ENCODE measurements at regions not wholly inside any gene's neighbourhood (a gene's known extent, or its start where the extent isn't known, plus 50 kb on each side); places are given as distances from the start of the nearest gene placed in this dataset.

- H3K27ac ChIP-seq: no peak overlapping the region
- H3K27me3 ChIP-seq: peaks cover 0 to 6% of the 10 kb centered on the region in 2 donors
- no peak overlapping the region for H3K4me3 ChIP-seq
- H3K36me3 ChIP-seq: no peaks in the 10 kb centered on the region
- H3K9me3 ChIP-seq: no peaks in the 10 kb centered on the region
- TF ChIP-seq CTCF (IDR thresholded peaks at IDR 0.05): no peak
- no peak for TF ChIP-seq POLR2A (IDR thresholded peaks at IDR 0.05)
- no peak for TF ChIP-seq POLR2AphosphoS5 (IDR thresholded peaks at IDR 0.05)
- no peaks in the 10 kb centered on the region for H3K4me1 ChIP-seq
- DNase-seq (ENCODE audit: low spot score in 2 of 2): no peak
- intact Hi-C loops (cut with DNase I; ENCODE audit: low total_unique reads): no loop called here
Observed at GRCh38 chr14:96671218-96671617, 126.0 kb upstream of the VRK1 start.

GRCh38 chr14:96673706-96674105, 123.5 kb upstream of the VRK1 start:
- no peaks in the 10 kb centered on the region for H3K4me1 ChIP-seq
- DNase-seq (ENCODE audit: low spot score in 2 of 2): no peak
- TF ChIP-seq CTCF (IDR thresholded peaks at IDR 0.05) (no peak), POLR2A (IDR thresholded peaks at IDR 0.05) (no peak), POLR2AphosphoS5 (IDR thresholded peaks at IDR 0.05) (no peak)
- no peaks in the 10 kb centered on the region for H3K27me3 ChIP-seq
- no peak overlapping the region for H3K27ac ChIP-seq
- intact Hi-C loops (cut with DNase I; ENCODE audit: low total_unique reads): no loop called here
- no peaks in the 10 kb centered on the region for H3K36me3 ChIP-seq
- no peak overlapping the region for H3K4me3 ChIP-seq
- H3K9me3 ChIP-seq: no peaks in the 10 kb centered on the region

- intact Hi-C loops (cut with DNase I; ENCODE audit: low total_unique reads): no loop called here
- no peaks in the 10 kb centered on the region for H3K27me3 ChIP-seq
- H3K9me3 ChIP-seq: no peaks in the 10 kb centered on the region
- DNase-seq (ENCODE audit: low spot score in 2 of 2): no peak
- no peaks in the 10 kb centered on the region for H3K36me3 ChIP-seq
- H3K4me1 ChIP-seq: no peaks in the 10 kb centered on the region
- no peak overlapping the region for H3K27ac ChIP-seq
- no peak overlapping the region for H3K4me3 ChIP-seq
- TF ChIP-seq CTCF (IDR thresholded peaks at IDR 0.05) (no peak), POLR2AphosphoS5 (IDR thresholded peaks at IDR 0.05) (no peak), POLR2A (IDR thresholded peaks at IDR 0.05) (no peak)
Observed at GRCh38 chr14:96674121-96674520, 123.1 kb upstream of the VRK1 start.

GRCh38 chr14:96676166-96676565, 121.0 kb upstream of the VRK1 start:
- Histone ChIP-seq H3K36me3 (no peaks in the 10 kb centered on the region), H3K9me3 (no peaks in the 10 kb centered on the region), H3K4me3 (no peak overlapping the region), H3K27ac (no peak overlapping the region), H3K4me1 (no peaks in the 10 kb centered on the region), H3K27me3 (no peaks in the 10 kb centered on the region)
- TF ChIP-seq POLR2A (IDR thresholded peaks at IDR 0.05): no peak
- TF ChIP-seq CTCF (IDR thresholded peaks at IDR 0.05): no peak
- no peak for TF ChIP-seq POLR2AphosphoS5 (IDR thresholded peaks at IDR 0.05)
- no peak for DNase-seq (ENCODE audit: low spot score in 2 of 2)
- intact Hi-C loops (cut with DNase I; ENCODE audit: low total_unique reads): no loop called here

GRCh38 chr14:96681829-96682228, 115.4 kb upstream of the VRK1 start:
- no peak for DNase-seq (ENCODE audit: low spot score in 2 of 2)
- no peaks in the 10 kb centered on the region for H3K9me3 ChIP-seq
- H3K4me3 ChIP-seq: no peak overlapping the region
- intact Hi-C loops (cut with DNase I; ENCODE audit: low total_unique reads): no loop called here
- H3K27ac ChIP-seq: no peak overlapping the region
- no peaks in the 10 kb centered on the region for H3K36me3 ChIP-seq
- peaks cover 0 to 3% of the 10 kb centered on the region in 2 donors for H3K27me3 ChIP-seq
- H3K4me1 ChIP-seq: no peaks in the 10 kb centered on the region
- TF ChIP-seq CTCF (IDR thresholded peaks at IDR 0.05) (no peak), POLR2A (IDR thresholded peaks at IDR 0.05) (no peak), POLR2AphosphoS5 (IDR thresholded peaks at IDR 0.05) (no peak)
